Endothelial cell of umbilical vein (primary cell): ENCODE measurements at regions not wholly inside any gene's neighbourhood (a gene's known extent, or its start where the extent isn't known, plus 50 kb on each side); places are given as distances from the start of the nearest gene placed in this dataset.

Source experiments
- BruUV-seq: library from RNA; stranded (reverse); fragments of 400-500 nt; replicated peaks from 2 replicates; lab custom pipeline; 2021; lab: Mats Ljungman, UMichigan
- CTCF ChIA-PET: fragments of 300-600, 350-600 bp; sonication (Branson Sonifier 250); formaldehyde crosslinking; loops from one replicate; lab custom pipeline; 2021; ENCODE audit warnings: antibody characterized with exemption, inconsistent platforms; lab: Charles Lee
- POLR2A ChIA-PET: fragments of 300-600, 350-600 bp; sonication (Branson Sonifier 250); formaldehyde crosslinking; loops from one replicate; lab custom pipeline; 2021; ENCODE audit warnings: antibody characterized with exemption, inconsistent platforms; lab: Charles Lee
- DNase-seq: peaks from one replicate; pipeline ENCODE4 v3.0.0-alpha.2; 2011; ENCODE audit warnings: low read depth, low spot score
- FAIRE-seq: peaks from 2 replicates; lab custom pipeline; 2011; peaks lifted over from hg19 to GRCh38; lab: Jason Lieb, UNC
- H2AFZ ChIP-seq: 2 replicates; pipeline ENCODE4 v1.6.0; 2012; ENCODE audit warnings: low read depth, low read length, control low read depth, inconsistent platforms
- H3K27ac ChIP-seq: 2 replicates; pipeline ENCODE4 v1.5.1; 2011; ENCODE audit warnings: low read depth, mild to moderate bottlenecking, control low read depth, low read length, moderate library complexity; ENCODE audit not compliant: insufficient read depth
- H3K27me3 ChIP-seq, 2 experiments: 2 replicates each; pipeline versions ENCODE4 v1.6.0 to v1.6.1; 2011; ENCODE audit warnings: low read length in 2 of 2, mixed read lengths in 1 of 2; ENCODE audit not compliant: control insufficient read depth in 2 of 2, insufficient read depth in 2 of 2
- H3K36me3 ChIP-seq, 2 experiments: 2 replicates in 1 of 2; 3 replicates in 1 of 2; pipeline ENCODE4 v1.5.1; 2011; ENCODE audit warnings: low read length in 2 of 2, mild to moderate bottlenecking in 1 of 2, moderate library complexity in 1 of 2; ENCODE audit not compliant: control insufficient read depth in 2 of 2, insufficient read depth in 2 of 2; ENCODE audit errors: extremely low read depth in 1 of 2
- H3K4me1 ChIP-seq: 3 replicates; pipeline ENCODE4 v1.5.1; 2011; ENCODE audit warnings: mild to moderate bottlenecking, low read length; ENCODE audit not compliant: control insufficient read depth, insufficient read depth; ENCODE audit errors: extremely low read depth
- H3K4me2 ChIP-seq: 2 replicates; pipeline ENCODE4 v1.6.1; 2011; ENCODE audit warnings: low read length, control low read depth, mixed read lengths; ENCODE audit not compliant: insufficient read depth
- H3K4me3 ChIP-seq, 3 experiments: fragments of 200-600 bp in 1 of 3; sonication (generic), shearing (Covaris generic) in 1 of 3; replicated peaks in 1 of 3; 2 replicates each; pipeline ENCODE4 v1.5.1; 2011 to 2016; ENCODE audit warnings: control low read depth in 3 of 3, low read length in 3 of 3, mild to moderate bottlenecking in 2 of 3, inconsistent platforms in 1 of 3, low read depth in 1 of 3, moderate library complexity in 1 of 3; ENCODE audit not compliant: insufficient read depth in 1 of 3
- H3K79me2 ChIP-seq: 2 replicates; pipeline ENCODE4 v1.6.0; 2012; ENCODE audit warnings: low read length, inconsistent platforms; ENCODE audit not compliant: control insufficient read depth, insufficient read depth
- H3K9ac ChIP-seq: replicated peaks from 2 replicates; pipeline ENCODE3; 2011; ENCODE audit warnings: low read length, control low read depth; ENCODE audit not compliant: insufficient read depth; ENCODE audit errors: extremely low read depth
- H3K9me1 ChIP-seq: replicated peaks from 3 replicates; pipeline ENCODE4 v1.6.0; 2011; ENCODE audit warnings: mild to moderate bottlenecking, low read length; ENCODE audit not compliant: control insufficient read depth, insufficient read depth; ENCODE audit errors: extremely low read depth
- H3K9me3 ChIP-seq: replicated peaks from 2 replicates; pipeline ENCODE4 v1.5.1; 2012; ENCODE audit warnings: low read length, inconsistent platforms; ENCODE audit not compliant: control insufficient read depth, insufficient read depth
- H4K20me1 ChIP-seq: replicated peaks from 2 replicates; pipeline ENCODE3; 2011; ENCODE audit warnings: mild to moderate bottlenecking, low read length; ENCODE audit not compliant: control insufficient read depth, insufficient read depth; ENCODE audit errors: extremely low read depth
- CTCF ChIP-seq, 2 donors: IDR thresholded peaks; 1 replicate in 1 of 2; 2 replicates in 1 of 2; pipeline ENCODE4 v1.5.1; 2011; ENCODE audit warnings: low read length in 2 of 2, mild to moderate bottlenecking in 2 of 2, moderate library complexity in 2 of 2, control low read depth in 1 of 2, inconsistent platforms in 1 of 2, low read depth in 1 of 2; ENCODE audit not compliant: insufficient read depth in 1 of 2; ENCODE audit errors: extremely low read depth in 1 of 2
- EZH2 ChIP-seq: IDR thresholded peaks from 2 replicates; pipeline ENCODE4 v1.6.1; 2012; ENCODE audit warnings: borderline replicate concordance, low read depth, mild to moderate bottlenecking, moderate library complexity, low read length, inconsistent platforms; ENCODE audit not compliant: severe bottlenecking
- FOS ChIP-seq: IDR thresholded peaks from 2 replicates; pipeline ENCODE4 v1.6.1; 2011; ENCODE audit warnings: mild to moderate bottlenecking, low read length, moderate library complexity, borderline replicate concordance; ENCODE audit not compliant: insufficient read depth
- GATA2 ChIP-seq: IDR thresholded peaks from 2 replicates; pipeline ENCODE4 v1.7.0; 2011; ENCODE audit warnings: low read depth, mild to moderate bottlenecking, moderate library complexity, mixed read lengths, low read length; ENCODE audit not compliant: insufficient read length, insufficient read depth
- JUN ChIP-seq: IDR thresholded peaks from 2 replicates; pipeline ENCODE4 v1.6.1; 2011; ENCODE audit warnings: borderline replicate concordance, low read depth; ENCODE audit not compliant: insufficient read length, insufficient read depth
- MAX ChIP-seq: IDR thresholded peaks from 2 replicates; pipeline ENCODE4 v1.6.1; 2011; ENCODE audit not compliant: insufficient read depth, insufficient read length
- MYC ChIP-seq: IDR thresholded peaks from one replicate; pipeline ENCODE4 v1.6.1; 2011; ENCODE audit warnings: mild to moderate bottlenecking, low read depth, low read length
- POLR2A ChIP-seq: IDR thresholded peaks from 2 replicates; pipeline ENCODE4 v1.6.1; 2012; ENCODE audit warnings: low read depth, mild to moderate bottlenecking, control low read depth, low read length
- POLR2AphosphoS5 ChIP-seq: IDR thresholded peaks from 2 replicates; pipeline ENCODE4 v1.6.1; 2012; ENCODE audit warnings: low read depth, mild to moderate bottlenecking, control low read depth, low read length, moderate library complexity; ENCODE audit not compliant: insufficient read depth
- dilution Hi-C: fragments of 300-500 bp; cut with MboI; formaldehyde crosslinking; loops from one replicate; pipeline ENCODE4 v1.15.0; 2019; ENCODE audit warnings: low sequenced_read_pairs; ENCODE audit not compliant: extremely low pct_ligation_motif_present
- intact Hi-C: fragments of 100-400 bp; cut with micrococcal nuclease; formaldehyde crosslinking; loops from one replicate; pipeline ENCODE4 v1.10.0; 2022

- H3K4me1 ChIP-seq = no peaks in the 10 kb centered on the region
- no peaks in the 10 kb centered on the region for H3K36me3 ChIP-seq
- dilution Hi-C loops = no loop called here
- intact Hi-C loops = no loop called here
- no peaks in the 10 kb centered on the region for H3K9me1 ChIP-seq
- no peak overlapping the region for H2AFZ ChIP-seq
- ChIA-PET POLR2A (no interaction called here), CTCF (no interaction called here)
- DNase-seq = no peak
- H3K79me2 ChIP-seq = no peaks in the 10 kb centered on the region
- H3K27me3 ChIP-seq = no peaks in the 10 kb centered on the region
- FAIRE-seq = no peak
- no TSS peak for BruUV-seq
- no peaks in the 10 kb centered on the region for H4K20me1 ChIP-seq
- TF ChIP-seq CTCF (IDR thresholded peaks at IDR 0.05; ENCODE audit: extremely low read depth in 1 of 2, insufficient read depth in 1 of 2, low read depth in 1 of 2, low read length in 2 of 2) (no peak), MYC (no peak)
- no peak overlapping the region for H3K27ac ChIP-seq
- H3K4me2 ChIP-seq = no peak overlapping the region
- no peak overlapping the region for H3K4me3 ChIP-seq
- H3K9ac ChIP-seq = no peak overlapping the region
- H3K9me3 ChIP-seq = no peaks in the 10 kb centered on the region
Observed at GRCh38 chr20:7754102-7754501, 186.2 kb downstream of the HAO1 start.

GRCh38 chr20:7758406-7758805 lies 181.9 kb downstream of the HAO1 start:
- Histone ChIP-seq H2AFZ (no peak overlapping the region), H3K79me2 (no peaks in the 10 kb centered on the region), H4K20me1 (no peaks in the 10 kb centered on the region), H3K27me3 (no peaks in the 10 kb centered on the region), H3K36me3 (no peaks in the 10 kb centered on the region), H3K9me1 (no peaks in the 10 kb centered on the region), H3K4me2 (no peak overlapping the region), H3K27ac (no peak overlapping the region), H3K9me3 (no peaks in the 10 kb centered on the region), H3K4me3 (no peak overlapping the region), H3K9ac (no peak overlapping the region), H3K4me1 (no peaks in the 10 kb centered on the region)
- CTCF ChIA-PET = no interaction called here
- no peak for DNase-seq
- BruUV-seq = no TSS peak
- intact Hi-C loops (no loop called here), dilution Hi-C loops (no loop called here)
- POLR2A ChIA-PET = no interaction called here
- TF ChIP-seq MAX = no peak
- TF ChIP-seq JUN = no peak
- no peak for TF ChIP-seq POLR2AphosphoS5
- TF ChIP-seq FOS = no peak
- TF ChIP-seq GATA2 = no peak
- TF ChIP-seq MYC = no peak
- no peak for TF ChIP-seq EZH2
- no peak for TF ChIP-seq CTCF (IDR thresholded peaks at IDR 0.05; ENCODE audit: extremely low read depth in 1 of 2, insufficient read depth in 1 of 2, low read depth in 1 of 2, low read length in 2 of 2)
- TF ChIP-seq POLR2A = no peak
- FAIRE-seq = no peak
